GM21423 (cell line): ENCODE measurements at regions not wholly inside any gene's neighbourhood (a gene's known extent, or its start where the extent isn't known, plus 50 kb on each side); places are given as distances from the start of the nearest gene placed in this dataset.
"Not testable (repeated sequence)": the region's sequence is repeated elsewhere in the genome, so short reads cannot be mapped to it uniquely, and the experiment has no call there.

Experiments
- ATAC-seq: cut with Tn5 transposase; IDR thresholded peaks from one replicate; pipeline ENCODE4 v1.9.1; 2021; ENCODE audit warnings: mild to moderate bottlenecking, moderate library complexity; ENCODE audit not compliant: unreplicated experiment

DNA sequence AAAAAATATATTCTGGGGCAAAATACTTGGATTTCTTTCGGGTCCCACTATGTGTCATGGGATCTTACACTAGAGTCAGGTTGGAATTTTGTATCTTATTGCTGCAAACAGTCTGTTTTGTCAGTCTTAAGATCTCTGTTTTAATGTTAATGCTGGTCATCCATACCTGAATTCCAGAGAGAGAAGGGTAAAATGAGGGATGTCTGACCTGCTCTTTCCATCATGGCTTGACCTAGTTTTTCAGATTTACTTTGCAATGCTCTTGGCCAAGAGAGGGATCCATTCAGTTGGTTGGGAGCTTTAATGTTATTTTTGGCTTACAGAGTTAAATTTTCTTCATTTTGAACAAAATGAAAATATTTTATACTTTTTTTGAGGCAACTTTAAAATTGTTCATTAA is 117.2 kb downstream of the CASP12 start:
- no peak for ATAC-seq

DNA sequence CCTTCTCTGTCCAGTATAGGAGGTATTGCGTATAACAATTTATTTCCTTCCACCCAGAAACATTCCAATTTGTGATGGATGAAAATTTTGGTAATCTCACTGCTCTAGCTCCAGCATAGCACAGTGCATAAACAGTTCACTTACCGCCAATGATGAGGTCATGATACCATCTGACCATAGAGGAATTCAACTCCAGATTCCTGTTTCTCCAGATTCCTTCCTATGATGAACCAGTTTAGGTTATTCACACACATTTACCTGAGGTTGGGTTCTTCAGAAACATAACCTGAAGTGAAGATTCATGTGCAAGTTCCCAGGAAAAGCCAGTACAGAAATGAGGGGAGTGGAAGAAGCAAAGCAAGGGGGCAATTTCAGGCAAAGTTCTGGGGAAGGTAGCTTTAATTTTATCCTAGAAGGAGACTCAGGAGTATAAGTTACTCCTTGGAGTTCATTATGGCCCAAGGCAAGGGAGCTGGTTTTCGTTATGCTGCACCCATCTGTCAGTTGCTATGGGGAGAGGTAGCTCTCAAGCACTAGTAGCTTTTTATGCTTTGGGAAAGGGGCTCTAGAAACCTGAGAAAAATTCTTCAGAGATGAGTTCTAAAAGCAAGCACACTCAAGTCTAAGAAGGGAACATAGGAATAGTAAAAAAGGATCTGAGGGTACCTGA is 121.6 kb downstream of the CASP12 start:
- ATAC-seq, result no peak

- no peak for ATAC-seq
These were observed 123.7 kb downstream of the CASP12 start for GRCh38 chr11:104774578-104774977.

DNA sequence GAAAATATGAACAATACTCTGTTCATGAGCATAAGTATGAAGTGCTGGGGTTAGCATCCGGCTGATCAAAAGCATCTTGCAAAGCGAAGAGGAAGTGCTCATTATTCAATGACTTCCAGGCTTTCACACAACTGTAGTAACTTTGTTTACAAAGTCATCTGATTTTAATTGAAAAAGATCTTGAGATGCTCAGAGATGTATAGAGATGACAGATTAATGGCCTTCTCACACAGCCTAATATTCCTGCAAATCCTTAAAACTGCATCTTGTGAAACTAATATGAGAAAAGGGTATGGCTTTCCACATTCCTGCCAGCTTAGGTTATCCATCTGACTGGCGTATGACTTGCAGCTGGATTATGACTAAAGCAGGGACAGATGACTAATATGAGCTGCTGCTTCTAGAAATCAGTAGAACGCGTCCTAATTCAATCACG is 125.4 kb downstream of the CASP12 start:
- no peak for ATAC-seq

GRCh38 chr11:104771763-104772162 is 126.5 kb downstream of the CASP12 start:
- no peak for ATAC-seq

- not testable (repeated sequence) for ATAC-seq
These were observed 127.2 kb downstream of the CASP12 start for GRCh38 chr11:104771046-104771445.

- ATAC-seq, result no peak
These were observed 132.7 kb downstream of the CASP12 start for GRCh38 chr11:104765401-104766095.

GRCh38 chr11:104764710-104765045 is 133.6 kb downstream of the CASP12 start:
- peak; percentile 26 for ATAC-seq

- peak; percentile 70 for ATAC-seq
These were observed 134.1 kb downstream of the CASP12 start for GRCh38 chr11:104763930-104764709.

GRCh38 chr11:104761511-104761910 is 136.7 kb downstream of the CASP12 start:
- ATAC-seq, result no peak

DNA sequence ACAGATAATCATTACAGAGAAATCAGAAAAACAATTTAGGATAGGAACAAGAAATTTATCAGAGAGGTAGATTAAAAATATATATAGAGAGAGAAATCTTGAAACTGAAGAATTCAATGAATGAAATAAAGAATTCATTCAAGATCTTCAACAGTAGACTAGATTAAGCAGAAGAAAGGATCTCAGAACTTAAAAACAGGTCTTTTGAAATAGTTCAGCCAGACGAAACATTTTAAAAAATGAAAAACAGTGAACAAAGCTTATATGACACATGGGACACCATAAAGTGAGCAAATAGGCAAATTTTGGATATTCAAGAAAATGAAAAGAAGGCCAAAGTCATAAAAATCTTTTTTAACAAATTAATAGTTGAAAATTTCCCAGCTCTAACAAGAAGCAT is 138.8 kb downstream of the CASP12 start:
- ATAC-seq, result no peak

DNA sequence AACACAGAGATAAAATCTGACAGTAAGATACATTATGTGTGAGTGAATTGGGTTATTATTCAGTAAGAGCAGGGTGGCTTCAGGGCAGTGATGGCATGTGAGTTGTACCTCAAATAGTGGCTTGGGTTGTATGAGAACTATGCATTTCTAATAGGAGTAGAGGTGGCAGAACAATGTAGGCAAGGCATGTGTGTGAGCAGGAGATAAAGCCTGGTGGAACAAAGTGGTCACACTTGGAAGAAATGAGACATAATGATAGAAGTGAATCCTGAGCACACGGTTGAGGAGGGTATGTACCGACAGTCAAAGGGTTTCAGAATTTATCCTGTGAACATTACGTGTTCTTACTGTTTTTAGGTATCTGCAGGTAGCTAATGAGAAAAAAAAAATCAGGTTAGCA is 159.3 kb downstream of the CASP12 start:
- no peak for ATAC-seq

- ATAC-seq, result no peak
These were observed 160.1 kb downstream of the CASP12 start for GRCh38 chr11:104738208-104738607.

DNA sequence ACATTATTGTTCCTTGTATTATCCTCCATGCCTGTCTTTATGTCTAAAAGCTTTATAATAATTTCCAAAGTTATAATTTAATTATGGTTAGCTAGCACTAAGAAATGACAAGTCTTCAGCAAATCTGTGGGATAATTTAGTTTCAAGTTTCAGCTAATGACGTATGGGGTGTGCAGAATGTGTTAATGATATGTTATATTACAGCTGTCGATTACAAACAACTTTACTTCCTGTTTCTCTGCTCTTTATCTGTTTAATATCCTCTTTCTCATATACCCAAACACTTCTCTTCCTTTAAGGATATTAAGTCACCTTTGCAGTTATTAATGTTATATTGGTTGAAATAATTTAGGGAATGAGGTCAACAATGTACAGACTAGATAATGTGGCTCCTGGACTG is 161.8 kb downstream of the CASP12 start:
- no peak for ATAC-seq

GRCh38 chr11:104734998-104735397 is 163.3 kb downstream of the CASP12 start:
- no peak for ATAC-seq

GRCh38 chr11:104731890-104732289 is 166.4 kb downstream of the CASP12 start:
- ATAC-seq, result no peak

GRCh38 chr11:104728927-104729326 is 169.3 kb downstream of the CASP12 start:
- ATAC-seq, result no peak

- ATAC-seq, result no peak
These were observed 170.5 kb downstream of the CASP12 start for GRCh38 chr11:104727768-104728167.

DNA sequence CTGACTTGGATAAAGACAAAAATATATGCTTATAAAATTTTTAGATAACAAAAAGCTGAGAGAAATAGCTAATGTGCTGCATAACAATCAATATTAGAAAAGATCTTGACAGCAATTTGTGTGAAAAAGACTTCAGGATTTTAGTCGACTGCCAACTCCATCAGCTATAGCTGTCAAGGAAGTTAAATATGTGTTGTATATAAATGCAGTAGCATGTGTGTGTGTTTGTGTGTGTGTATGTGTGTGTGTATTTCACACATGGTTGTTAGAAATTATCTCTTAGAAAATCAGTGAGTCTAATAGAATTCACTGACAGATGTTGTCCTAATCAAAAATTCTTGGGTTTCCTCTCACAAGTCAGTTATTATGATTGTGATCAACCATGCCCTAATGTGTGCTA is 171.2 kb downstream of the CASP12 start:
- no peak for ATAC-seq

DNA sequence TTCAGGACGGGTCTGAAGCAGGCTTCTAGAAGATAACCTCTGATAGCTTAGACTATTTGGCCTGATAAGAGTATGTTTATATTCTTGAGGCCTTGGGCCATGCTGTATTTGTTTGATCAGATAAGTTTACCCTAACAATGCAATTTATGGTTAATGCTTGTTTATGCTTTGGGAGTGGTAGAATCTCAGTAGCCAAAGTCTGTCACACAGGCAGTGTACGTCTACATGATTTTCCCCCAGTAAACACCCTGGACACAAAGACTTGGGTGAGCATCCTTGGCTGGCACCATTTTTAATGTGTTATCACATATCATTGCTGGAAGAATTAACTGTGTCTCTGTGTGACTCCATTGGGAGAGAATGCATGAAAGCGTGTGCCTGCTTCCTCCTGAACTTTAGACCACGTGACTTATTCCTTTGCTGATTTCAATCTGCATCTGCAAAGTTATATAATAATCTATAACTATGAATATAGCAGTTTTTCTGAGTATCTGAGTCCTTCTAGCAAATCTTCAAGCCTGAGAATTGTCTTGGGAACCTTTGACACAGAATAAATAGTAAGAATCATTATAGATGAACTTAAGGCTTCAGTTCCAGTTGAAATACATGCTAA is 172.4 kb downstream of the CASP12 start:
- ATAC-seq, result no peak

- no peak for ATAC-seq
These were observed 184.9 kb downstream of the CASP12 start for GRCh38 chr11:104713401-104713800.
